Heart right ventricle (tissue), 16 donors: ENCODE measurements at regions not wholly inside any gene's neighbourhood (a gene's known extent, or its start where the extent isn't known, plus 50 kb on each side); places are given as distances from the start of the nearest gene placed in this dataset.

Experiments
- ATAC-seq, 8 donors: fragments of 200-7000 bp; cut with Tn5 transposase; one replicate each; pipeline ENCODE4 v1.9.1; 2020; ENCODE audit warnings: mild to moderate bottlenecking in 8 of 8, moderate library complexity in 8 of 8, moderate number of reproducible peaks in 1 of 8
- DNase-seq, 2 donors: peaks; one replicate each; pipeline ENCODE4 v3.0.0-alpha.2; 2020
- H3K27ac ChIP-seq, 10 donors: fragments of 200-600 bp; sonication (generic) in 2 of 10; one replicate each; pipeline versions ENCODE4 v1.5.0 to v1.8.0; 2020 to 2022; ENCODE audit warnings: mild to moderate bottlenecking in 3 of 10
- H3K27me3 ChIP-seq, 7 donors: fragments of 200-600 bp; one replicate each; pipeline ENCODE4 v1.8.0; 2021 to 2022; ENCODE audit warnings: mild to moderate bottlenecking in 2 of 7
- H3K36me3 ChIP-seq, 9 donors: fragments of 200-600 bp; sonication (generic) in 1 of 9; one replicate each; pipeline versions ENCODE4 v1.5.0 to v1.8.0; 2020 to 2022; ENCODE audit warnings: mild to moderate bottlenecking in 2 of 9
- H3K4me1 ChIP-seq, 9 donors: fragments of 200-600 bp; sonication (generic) in 1 of 9; one replicate each; pipeline versions ENCODE4 v1.5.0 to v1.8.0; 2020 to 2022; ENCODE audit warnings: mild to moderate bottlenecking in 4 of 9
- H3K4me3 ChIP-seq, 10 donors: fragments of 200-600 bp; sonication (generic) in 2 of 10; one replicate each; pipeline versions ENCODE4 v1.5.0 to v1.8.0; 2020 to 2022; ENCODE audit warnings: mild to moderate bottlenecking in 7 of 10, moderate library complexity in 2 of 10
- H3K9me3 ChIP-seq, 11 donors: fragments of 200-600 bp in 10 of 11; sonication (generic) in 2 of 11; one replicate each; pipeline versions ENCODE4 v1.5.0 to v1.8.0; 2013 to 2022; ENCODE audit warnings: mild to moderate bottlenecking in 2 of 11, control low read depth in 1 of 11, moderate library complexity in 1 of 11
- WGBS, 2 donors: extraction: QIAGEN DNeasy Blood & Tissue Kit; methylation state at CpG; one replicate each; pipeline ENCODE4 v1.1.7; 2013; ENCODE audit warnings: inconsistent platforms in 1 of 2; 5-methylcytosine and 5-hydroxymethylcytosine counted together
- intact Hi-C, 10 donors: fragments of 100-400 bp; cut with DNase I; formaldehyde crosslinking; loops; one replicate each; pipeline versions ENCODE4 v1.11.1 to v1.14.2; 2022
- TF ChIP-seq, protein P1 (sequence below), 9 donors: fragments of 200-600 bp; sonication (generic) in 2 of 9; IDR thresholded peaks; one replicate each; pipeline versions ENCODE4 v1.5.0 to v1.8.0; 2021 to 2022; ENCODE audit warnings: antibody characterized with exemption in 9 of 9, mild to moderate bottlenecking in 5 of 9, moderate library complexity in 1 of 9
- donor health status: Arrhythmogenic right ventricular cardiomyopathy.
- donor health status: ischemic (EF 13 %, LVEDD 7.1; RV severe dilation, severe dysfunction).
- donor health status: healthy with polysubstance abuse.
- donor health status: DM: no; HTN: yes; CAD: no.
- donor health status: DM: no; HTN: no; CAD: no.
- donor health status: ischemic (EF 25% LVEDD 6.9; RV normal size, moderate dysfunction).
- donor health status: ischemic (EF 25% LVEDD 5.7; RV mildly dilated, moderate dysfunction).
- donor health status: healthy.
- donor health status: DM: yes; HTN: yes; CAD: no.
- donor health status: Ischemic cardiomyopathy.
- donor health status: ischemic (EF 35%, LVEDD 5.7; RV mildly dilated, moderate dysfunction).
- donor health status: nonischemic (EF 11% LVEDD 7.7; RV severe dilation, severe dysfunction).
- donor health status: DM: yes; HTN: yes; CAD: no.
- donor health status: PGD.
- donor health status: ischemic (EF 29% LVEDD 5.4; RV normal size, mild dysfunction).
- donor health status: nonischemic (EF 23%, LVEDD 6.1; RV moderate dilation, normal function).

DNA sequence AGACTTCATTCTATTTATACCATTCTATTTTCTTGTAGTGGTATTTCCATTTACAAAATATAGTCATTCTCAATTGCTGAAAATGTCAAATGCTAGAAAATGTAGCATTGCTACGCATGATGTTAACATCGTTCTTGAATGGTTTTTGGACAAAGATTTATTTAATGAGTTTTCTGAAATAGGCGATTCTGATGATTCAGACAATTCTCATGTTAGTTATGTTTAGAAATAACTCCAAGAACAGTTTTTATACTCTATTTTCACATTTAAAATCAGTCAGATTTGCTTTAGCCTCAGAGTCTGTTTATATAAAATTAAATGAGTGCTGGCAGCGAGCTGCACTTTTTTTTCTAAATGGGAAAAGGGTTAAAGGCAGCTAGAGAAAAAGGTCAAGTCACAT is 414.8 kb upstream of the MGAT4C start:
- no peak overlapping the region for H3K4me3 ChIP-seq
- no peaks in the 10 kb centered on the region for H3K36me3 ChIP-seq
- no peaks in the 10 kb centered on the region for H3K27me3 ChIP-seq
- 75 to 82% methylated on average over 4 of the region's 4 CpGs for WGBS, 2 donors
- no peak overlapping the region for H3K27ac ChIP-seq
- TF ChIP-seq, protein P1, sequence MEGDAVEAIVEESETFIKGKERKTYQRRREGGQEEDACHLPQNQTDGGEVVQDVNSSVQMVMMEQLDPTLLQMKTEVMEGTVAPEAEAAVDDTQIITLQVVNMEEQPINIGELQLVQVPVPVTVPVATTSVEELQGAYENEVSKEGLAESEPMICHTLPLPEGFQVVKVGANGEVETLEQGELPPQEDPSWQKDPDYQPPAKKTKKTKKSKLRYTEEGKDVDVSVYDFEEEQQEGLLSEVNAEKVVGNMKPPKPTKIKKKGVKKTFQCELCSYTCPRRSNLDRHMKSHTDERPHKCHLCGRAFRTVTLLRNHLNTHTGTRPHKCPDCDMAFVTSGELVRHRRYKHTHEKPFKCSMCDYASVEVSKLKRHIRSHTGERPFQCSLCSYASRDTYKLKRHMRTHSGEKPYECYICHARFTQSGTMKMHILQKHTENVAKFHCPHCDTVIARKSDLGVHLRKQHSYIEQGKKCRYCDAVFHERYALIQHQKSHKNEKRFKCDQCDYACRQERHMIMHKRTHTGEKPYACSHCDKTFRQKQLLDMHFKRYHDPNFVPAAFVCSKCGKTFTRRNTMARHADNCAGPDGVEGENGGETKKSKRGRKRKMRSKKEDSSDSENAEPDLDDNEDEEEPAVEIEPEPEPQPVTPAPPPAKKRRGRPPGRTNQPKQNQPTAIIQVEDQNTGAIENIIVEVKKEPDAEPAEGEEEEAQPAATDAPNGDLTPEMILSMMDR (IDR thresholded peaks at IDR 0.05): no peak
- DNase-seq (no peak), ATAC-seq (no peak)
- no peaks in the 10 kb centered on the region for H3K9me3 ChIP-seq
- H3K4me1 ChIP-seq: no peaks in the 10 kb centered on the region
- intact Hi-C loops: no loop called here

DNA sequence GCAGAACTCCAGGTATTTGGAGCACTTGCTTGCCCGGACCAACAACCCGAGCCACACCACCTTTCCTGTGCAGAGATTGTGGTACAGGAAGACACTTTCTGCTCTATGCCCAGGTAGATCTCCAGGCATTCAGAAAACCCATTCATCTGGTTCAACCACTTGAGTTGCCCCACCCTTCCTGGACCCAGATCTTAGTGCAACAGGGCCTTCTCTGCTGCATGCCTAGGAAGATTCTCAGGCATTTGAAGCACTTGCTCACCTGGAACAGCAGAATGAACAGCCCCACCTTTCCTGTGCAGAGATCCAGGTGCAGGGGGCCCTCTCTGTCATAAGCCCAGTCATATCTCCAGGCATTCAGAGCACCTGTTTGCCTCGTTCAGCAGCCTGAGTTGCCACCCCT is 412.8 kb upstream of the MGAT4C start:
- H3K4me3 ChIP-seq: no peak overlapping the region
- H3K9me3 ChIP-seq: no peaks in the 10 kb centered on the region
- no peaks in the 10 kb centered on the region for H3K36me3 ChIP-seq
- no peak for DNase-seq
- TF ChIP-seq, protein P1 (IDR thresholded peaks at IDR 0.05): no peak
- WGBS, 2 donors: 82 to 83% methylated on average over 3 of the region's 3 CpGs
- no peaks in the 10 kb centered on the region for H3K27me3 ChIP-seq
- no peaks in the 10 kb centered on the region for H3K4me1 ChIP-seq
- H3K27ac ChIP-seq: no peak overlapping the region
- intact Hi-C loops: no loop called here
- no peak for ATAC-seq

DNA sequence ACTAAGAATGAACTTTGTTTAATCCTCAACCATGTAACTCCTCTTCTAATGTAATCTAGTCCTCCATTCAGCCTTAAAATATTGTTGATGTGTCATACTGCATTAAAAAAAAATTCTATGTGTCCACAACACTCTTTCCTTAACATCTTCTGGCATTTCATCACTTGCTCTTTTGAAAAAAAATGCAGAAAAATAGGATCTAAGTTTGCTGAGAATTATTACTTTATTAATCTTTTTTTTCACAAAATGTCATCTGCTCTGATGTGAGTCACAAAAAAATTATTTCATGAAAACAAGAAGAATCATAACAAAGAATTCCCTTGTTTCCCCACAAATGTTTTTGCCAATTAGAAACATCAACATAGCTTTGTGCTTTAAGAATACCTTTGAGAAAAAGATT is 410.1 kb upstream of the MGAT4C start:
- no peaks in the 10 kb centered on the region for H3K27me3 ChIP-seq
- ATAC-seq (no peak), DNase-seq (no peak)
- intact Hi-C loops: no loop called here
- TF ChIP-seq, protein P1 (IDR thresholded peaks at IDR 0.05): no peak
- no peaks in the 10 kb centered on the region for H3K36me3 ChIP-seq
- no peak overlapping the region for H3K4me3 ChIP-seq
- no peak overlapping the region for H3K27ac ChIP-seq
- no peaks in the 10 kb centered on the region for H3K9me3 ChIP-seq
- no peaks in the 10 kb centered on the region for H3K4me1 ChIP-seq

DNA sequence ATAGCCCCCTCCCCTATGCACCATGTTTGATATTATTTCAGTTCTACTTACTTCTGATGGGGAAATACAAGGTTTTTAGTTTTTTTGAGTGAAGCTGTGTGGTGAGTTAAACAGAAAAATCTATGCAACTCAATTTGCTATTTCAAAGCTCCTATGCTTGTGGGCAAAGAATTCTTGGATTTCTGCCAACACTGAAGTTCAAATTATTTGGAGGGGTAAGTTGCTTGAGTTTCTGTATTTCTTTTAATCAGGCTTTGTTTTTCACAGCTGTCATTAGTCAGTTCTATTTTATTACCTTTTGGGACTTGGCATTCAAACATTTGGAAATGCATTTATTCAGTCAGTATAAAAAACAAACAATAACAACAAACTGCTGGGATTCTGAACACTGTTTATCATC is 407.5 kb upstream of the MGAT4C start:
- Histone ChIP-seq H3K27me3 (no peaks in the 10 kb centered on the region), H3K4me1 (no peaks in the 10 kb centered on the region), H3K4me3 (no peak overlapping the region), H3K9me3 (no peaks in the 10 kb centered on the region), H3K27ac (no peak overlapping the region), H3K36me3 (no peaks in the 10 kb centered on the region)
- no peak for DNase-seq
- intact Hi-C loops: no loop called here
- TF ChIP-seq, protein P1 (IDR thresholded peaks at IDR 0.05): no peak
- no peak for ATAC-seq

DNA sequence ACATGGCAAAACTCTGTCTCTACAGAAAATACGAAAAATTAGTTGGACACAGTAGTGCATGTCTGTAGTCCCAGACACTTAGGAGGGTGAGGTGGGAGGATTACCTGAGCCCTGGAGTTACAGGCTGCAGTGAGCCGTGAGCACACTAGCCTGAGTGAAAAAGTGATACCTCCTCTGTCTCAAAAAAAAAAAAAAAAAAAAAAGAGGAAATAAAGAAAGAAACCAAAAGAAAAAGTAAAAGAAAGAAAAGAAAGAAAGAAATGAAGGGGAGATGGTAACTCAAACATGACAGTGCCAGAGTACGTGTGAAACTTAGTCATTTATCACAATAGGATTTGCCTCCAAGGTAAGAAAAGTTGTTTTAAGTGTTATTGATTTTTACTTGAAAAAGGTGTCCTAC is 407.0 kb upstream of the MGAT4C start:
- TF ChIP-seq, protein P1 (IDR thresholded peaks at IDR 0.05): no peak
- no peak for DNase-seq
- H3K4me1 ChIP-seq: no peaks in the 10 kb centered on the region
- H3K27me3 ChIP-seq: no peaks in the 10 kb centered on the region
- no peaks in the 10 kb centered on the region for H3K36me3 ChIP-seq
- no peaks in the 10 kb centered on the region for H3K9me3 ChIP-seq
- no peak overlapping the region for H3K27ac ChIP-seq
- H3K4me3 ChIP-seq: no peak overlapping the region
- WGBS, 2 donors: 76 to 81% methylated on average over 3 of the region's 3 CpGs
- intact Hi-C loops: no loop called here
- ATAC-seq: no peak
